Coronary artery (tissue), 2 donors: ENCODE measurements at regions not wholly inside any gene's neighbourhood (a gene's known extent, or its start where the extent isn't known, plus 50 kb on each side); places are given as distances from the start of the nearest gene placed in this dataset.

Experiments used
- DNase-seq: peaks from one replicate; pipeline ENCODE4 v3.0.0-alpha.2; 2017; ENCODE audit warnings: low spot score
- H3K27ac ChIP-seq, 2 donors: fragments of 200-600 bp; sonication (generic); one replicate each; pipeline ENCODE4 v1.5.1; 2016 to 2019
- H3K4me3 ChIP-seq: fragments of 200-600 bp; sonication (generic); 2 replicates; pipeline ENCODE4 v1.5.1; 2016; ENCODE audit warnings: mild to moderate bottlenecking, moderate library complexity
- TF ChIP-seq, protein P1 (sequence below): fragments of 200-600 bp; sonication (generic); IDR thresholded peaks from one replicate; pipeline ENCODE4 v1.5.1; 2019; ENCODE audit warnings: antibody characterized with exemption

DNA sequence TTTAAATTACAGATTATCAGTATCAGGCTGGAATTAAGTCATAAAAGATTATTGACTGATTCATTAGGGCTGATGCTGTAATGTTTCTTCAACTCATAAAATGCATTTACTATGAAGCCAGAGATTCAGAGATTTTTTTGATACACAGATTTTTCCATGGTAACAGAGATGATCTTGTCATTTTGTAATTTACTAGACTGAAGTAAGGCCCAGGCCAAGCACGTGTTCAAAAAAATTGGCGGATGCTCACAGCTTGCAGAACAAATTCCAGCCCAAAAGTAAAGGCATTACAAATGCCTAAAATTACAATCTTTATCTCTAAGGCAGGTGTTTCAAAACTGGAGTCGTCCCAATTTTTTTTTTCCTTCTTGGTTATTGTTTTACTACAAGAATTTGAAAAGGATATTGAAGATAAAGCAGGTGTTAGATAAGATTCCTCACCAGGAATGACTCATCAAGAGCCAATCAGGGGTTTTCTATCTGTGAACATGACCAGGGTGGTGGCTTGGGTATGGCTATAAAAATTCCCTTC lies 78.4 kb upstream of the MEOX2 start:
- TF ChIP-seq, protein P1, sequence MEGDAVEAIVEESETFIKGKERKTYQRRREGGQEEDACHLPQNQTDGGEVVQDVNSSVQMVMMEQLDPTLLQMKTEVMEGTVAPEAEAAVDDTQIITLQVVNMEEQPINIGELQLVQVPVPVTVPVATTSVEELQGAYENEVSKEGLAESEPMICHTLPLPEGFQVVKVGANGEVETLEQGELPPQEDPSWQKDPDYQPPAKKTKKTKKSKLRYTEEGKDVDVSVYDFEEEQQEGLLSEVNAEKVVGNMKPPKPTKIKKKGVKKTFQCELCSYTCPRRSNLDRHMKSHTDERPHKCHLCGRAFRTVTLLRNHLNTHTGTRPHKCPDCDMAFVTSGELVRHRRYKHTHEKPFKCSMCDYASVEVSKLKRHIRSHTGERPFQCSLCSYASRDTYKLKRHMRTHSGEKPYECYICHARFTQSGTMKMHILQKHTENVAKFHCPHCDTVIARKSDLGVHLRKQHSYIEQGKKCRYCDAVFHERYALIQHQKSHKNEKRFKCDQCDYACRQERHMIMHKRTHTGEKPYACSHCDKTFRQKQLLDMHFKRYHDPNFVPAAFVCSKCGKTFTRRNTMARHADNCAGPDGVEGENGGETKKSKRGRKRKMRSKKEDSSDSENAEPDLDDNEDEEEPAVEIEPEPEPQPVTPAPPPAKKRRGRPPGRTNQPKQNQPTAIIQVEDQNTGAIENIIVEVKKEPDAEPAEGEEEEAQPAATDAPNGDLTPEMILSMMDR, result no peak
- Histone ChIP-seq H3K27ac (no peak overlapping the region), H3K4me3 (no peak overlapping the region)
- no peak for DNase-seq

DNA sequence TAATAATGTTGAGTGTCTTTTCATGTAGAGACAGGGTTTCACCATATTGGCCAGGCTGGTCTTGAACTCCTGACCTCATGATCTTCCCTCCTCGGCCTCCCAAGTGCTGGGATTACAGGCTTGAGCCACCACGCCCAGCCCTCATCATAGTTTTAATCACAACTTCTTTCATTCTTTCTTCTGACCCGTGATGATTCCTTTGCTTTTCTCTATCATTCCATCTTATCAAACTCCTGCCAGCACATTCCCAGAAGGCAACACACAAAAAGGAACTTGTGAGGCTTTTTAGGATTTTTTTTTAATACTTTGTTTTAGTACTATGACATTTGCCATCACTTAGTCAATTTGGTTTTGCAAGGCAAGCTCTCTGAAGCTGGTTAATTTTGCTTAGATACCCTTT lies 77.5 kb upstream of the MEOX2 start:
- TF ChIP-seq, protein P1, result no peak
- H3K4me3 ChIP-seq, result no peak overlapping the region
- DNase-seq, result no peak
- H3K27ac ChIP-seq, result no peak overlapping the region

DNA sequence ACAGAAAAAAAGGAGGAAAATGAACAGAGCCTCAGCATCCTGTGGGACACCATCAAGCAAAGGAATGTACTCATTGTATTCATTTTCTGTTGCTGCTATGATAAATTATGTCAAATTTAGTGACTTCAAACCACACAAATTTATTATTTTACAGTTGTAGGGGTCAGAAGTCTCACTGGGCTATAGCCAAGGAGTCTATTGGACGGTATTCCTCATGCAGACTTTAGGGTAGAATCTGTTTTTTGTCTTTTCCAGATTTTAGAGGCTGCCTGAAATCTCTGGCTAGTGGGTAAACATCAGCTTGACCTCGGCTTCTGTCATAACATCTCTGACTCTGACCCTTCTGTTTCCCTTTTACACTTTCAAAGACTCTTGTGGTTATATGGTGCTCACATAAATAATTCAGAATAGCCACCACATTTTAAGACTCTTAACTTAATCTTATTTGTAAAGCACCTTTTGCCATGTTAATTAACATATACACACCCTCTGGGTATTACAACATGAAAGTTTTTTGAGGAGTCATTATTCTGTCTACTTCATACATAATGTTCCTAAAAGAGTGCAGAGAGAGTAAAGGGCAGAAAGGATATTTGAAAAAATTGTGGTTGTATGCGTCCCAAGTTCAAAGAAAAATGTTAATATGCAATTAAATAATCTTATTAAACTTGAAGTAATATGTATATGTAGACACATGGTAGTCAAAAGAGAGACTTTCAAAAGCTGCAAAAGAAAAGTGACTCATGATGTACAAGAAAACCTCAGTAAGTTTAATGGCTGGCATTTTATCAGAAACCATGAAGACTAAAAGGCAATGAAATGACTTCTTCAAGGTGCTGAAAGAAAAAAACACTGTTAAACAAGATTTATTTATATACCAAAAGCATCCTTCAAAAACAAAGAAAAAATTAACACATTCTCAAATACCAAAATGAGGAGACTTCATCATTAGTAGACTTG lies 70.8 kb upstream of the MEOX2 start:
- DNase-seq, result no peak

DNA sequence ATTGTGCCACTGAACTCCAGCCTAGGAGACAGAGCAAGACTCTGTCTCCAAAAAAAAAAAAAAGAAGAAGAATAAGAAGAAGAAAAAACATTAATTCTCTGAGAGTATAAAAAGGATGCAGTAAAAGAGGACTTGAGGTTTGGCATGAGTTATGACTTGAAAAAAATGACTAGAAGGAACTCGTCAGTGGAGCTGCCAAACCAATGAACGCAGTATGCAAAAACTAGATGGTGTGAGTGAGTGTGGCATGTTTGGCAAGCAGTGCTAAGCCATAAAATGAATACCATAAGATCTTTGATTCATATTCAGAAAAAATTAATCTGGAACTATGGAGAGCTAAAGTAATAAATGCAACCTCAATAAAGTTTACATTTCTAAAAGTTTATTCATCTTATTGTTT lies 68.6 kb upstream of the MEOX2 start:
- Histone ChIP-seq H3K27ac (no peak overlapping the region), H3K4me3 (no peak overlapping the region)
- TF ChIP-seq, protein P1, result no peak
- no peak for DNase-seq

More for the DNA sequence above, 70.8 kb upstream of the MEOX2 start:
- no peak overlapping the region for H3K4me3 ChIP-seq
- TF ChIP-seq, protein P1, result no peak
- H3K27ac ChIP-seq, result no peak overlapping the region

DNA sequence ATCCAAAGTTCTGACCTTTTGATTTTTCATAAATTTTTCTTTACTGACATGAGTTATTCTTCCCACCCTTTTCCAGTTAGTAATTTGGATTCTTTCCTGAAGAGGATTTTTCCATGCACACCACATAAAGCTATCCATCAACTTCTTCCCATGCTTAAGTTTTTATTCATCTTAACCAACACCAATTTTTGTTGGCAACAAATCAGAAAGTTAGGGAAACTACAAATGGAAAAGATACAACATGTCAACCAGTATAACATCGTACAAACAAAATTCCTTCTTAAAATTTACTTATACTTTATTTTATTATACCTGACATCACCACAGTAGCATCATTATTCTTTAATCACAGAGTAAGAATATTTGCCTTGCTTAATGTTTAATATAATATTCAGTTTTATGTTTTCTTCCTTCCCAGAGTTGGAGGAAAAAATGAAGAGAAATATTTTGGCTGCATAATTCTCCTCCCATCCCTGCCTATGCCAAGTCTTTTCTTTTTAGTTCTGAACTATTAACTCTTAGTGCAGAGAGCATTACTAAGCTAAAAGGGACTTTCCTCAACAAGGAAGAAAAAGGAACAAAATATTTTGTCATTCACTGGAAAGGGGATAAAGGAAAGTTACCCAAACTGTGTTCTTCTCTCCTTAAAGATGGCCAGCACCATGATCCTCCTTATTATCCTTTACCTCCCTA lies 67.5 kb upstream of the MEOX2 start:
- H3K27ac ChIP-seq, result no peak overlapping the region
- TF ChIP-seq, protein P1, result no peak
- no peak overlapping the region for H3K4me3 ChIP-seq
- no peak for DNase-seq

DNA sequence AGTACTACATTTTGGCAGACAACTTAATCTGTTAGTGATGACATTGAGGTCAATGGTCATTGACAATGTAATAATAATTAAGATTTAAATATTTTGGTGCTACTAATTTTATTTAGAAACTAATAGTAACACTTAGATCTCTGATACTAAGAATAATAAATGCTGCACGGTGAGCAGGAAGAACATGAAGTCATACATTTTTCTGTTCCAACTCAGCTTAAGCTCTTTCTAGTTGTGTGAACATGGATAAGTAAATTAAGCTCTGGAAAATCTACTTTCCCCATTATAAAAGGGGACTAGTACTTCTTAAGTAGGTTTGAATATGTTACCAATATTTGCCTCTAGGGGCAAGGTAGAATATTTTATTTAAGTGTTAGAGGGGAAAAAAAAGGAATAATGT lies 65.9 kb upstream of the MEOX2 start:
- Histone ChIP-seq H3K4me3 (no peak overlapping the region), H3K27ac (no peak overlapping the region)
- TF ChIP-seq, protein P1, result no peak
- DNase-seq, result no peak
